GM12892 (cell line): ENCODE measurements at regions not wholly inside any gene's neighbourhood (a gene's known extent, or its start where the extent isn't known, plus 50 kb on each side); places are given as distances from the start of the nearest gene placed in this dataset.

Source experiments
- POLR2A ChIP-seq: IDR thresholded peaks from 2 replicates; pipeline ENCODE4 v1.6.1; 2011; ENCODE audit warnings: low read depth, low read length, control low read depth
- TAF1 ChIP-seq: IDR thresholded peaks from 2 replicates; pipeline ENCODE4 v1.6.1; 2011; ENCODE audit warnings: low read depth, mild to moderate bottlenecking, control low read depth, low read length, borderline replicate concordance

GRCh38 chr17:68657166-68657565 lies 56.0 kb upstream of the FAM20A start:
- TF ChIP-seq TAF1 (no peak), POLR2A (no peak)
